GM18520 (cell line): ENCODE measurements at regions not wholly inside any gene's neighbourhood (a gene's known extent, or its start where the extent isn't known, plus 50 kb on each side); places are given as distances from the start of the nearest gene placed in this dataset.

Experiments used
- ATAC-seq: cut with Tn5 transposase; IDR thresholded peaks from one replicate; pipeline ENCODE4 v1.9.1; 2021; ENCODE audit not compliant: unreplicated experiment

DNA sequence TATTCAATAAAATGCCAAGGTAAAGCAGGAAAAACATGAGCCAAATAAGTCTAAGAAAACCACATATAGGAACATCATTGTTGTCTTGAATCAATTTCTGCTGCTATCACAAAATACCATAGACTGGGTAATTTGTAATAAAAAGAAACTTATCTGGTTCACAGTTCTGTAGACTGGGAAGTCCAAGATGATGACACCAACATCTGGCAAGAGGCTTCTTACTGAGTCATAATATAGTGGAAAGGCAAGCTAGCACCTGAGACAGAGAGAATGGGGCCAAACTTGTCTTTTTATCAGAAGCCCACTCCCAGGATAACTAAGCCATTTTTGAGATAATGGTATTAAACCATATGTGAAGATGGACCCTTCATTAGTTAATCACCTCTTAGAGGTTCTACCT lies 975.9 kb downstream of the FLRT2 start:
- no peak for ATAC-seq

DNA sequence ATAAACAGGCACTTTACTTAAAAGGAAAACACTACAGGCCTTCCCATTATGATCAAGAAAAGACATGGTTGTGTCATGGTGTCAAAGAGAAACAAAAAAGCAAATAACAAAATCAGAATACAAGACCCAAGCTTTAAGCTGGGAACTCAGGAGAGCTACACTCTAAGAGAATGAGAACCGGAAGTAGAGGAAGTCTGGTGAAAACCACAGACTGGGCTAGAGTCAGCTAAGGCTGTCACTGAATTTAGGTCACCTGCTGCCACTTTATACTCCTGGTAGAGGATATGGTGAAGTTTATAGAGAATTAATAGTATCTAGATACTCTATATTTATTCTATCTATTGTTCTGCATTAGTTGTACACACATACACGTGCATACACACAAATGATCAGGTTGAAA lies 971.7 kb downstream of the FLRT2 start:
- ATAC-seq = no peak

DNA sequence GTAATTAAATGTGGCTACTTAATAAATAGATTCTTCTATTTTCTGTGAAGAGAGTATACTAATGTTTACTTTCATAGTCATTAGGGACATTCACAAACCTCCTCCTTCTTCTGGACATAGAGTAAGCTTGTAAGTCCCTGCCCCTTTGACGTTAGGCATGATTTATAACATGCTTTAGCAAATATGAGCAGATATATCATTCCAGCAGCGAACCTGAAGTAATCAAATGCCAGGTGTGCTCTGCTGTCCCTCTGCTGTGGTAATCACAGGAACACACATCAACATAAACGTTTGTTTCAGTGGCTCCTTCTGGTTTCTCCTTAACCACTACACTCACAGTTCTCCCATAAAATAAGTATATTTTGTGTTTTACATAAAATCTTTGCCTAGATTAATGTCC lies 961.8 kb downstream of the FLRT2 start:
- ATAC-seq = no peak

DNA sequence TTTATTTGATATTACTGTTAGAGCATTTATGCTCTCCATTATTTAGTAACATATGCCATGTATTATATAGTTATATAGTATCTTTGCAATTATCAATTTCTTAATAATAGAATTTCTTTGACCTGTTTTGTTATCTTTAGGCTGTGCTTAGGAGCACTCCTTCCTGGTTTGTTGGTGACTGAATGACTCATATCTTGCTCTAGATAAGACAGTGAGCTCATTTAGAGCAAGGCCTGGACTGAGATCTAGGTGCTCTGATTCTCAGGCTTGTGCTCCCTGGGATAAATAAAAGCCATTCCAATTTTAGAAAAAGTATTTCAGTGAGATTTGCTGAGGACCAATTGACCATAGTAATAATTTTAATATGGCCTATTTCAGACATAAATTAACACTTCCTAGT lies 951.2 kb downstream of the FLRT2 start:
- ATAC-seq = no peak

DNA sequence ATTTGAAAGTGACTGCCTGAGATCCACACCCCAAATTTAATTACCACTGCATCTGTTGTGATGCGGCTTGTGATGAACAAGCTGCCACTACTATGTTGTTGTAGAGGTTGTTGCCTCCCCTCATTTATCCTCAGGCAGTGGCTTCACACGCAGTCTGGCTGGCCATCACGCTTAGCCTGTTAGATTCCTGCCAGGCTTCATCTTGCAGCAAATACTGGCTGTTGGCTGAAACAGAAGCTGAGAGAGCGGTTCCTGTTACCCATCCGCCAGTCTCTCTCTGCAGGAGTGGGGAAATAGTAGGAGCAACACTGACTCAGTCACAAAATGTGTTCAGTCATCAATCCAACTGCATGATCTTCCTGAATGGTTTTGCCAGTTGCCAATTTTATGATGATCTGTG lies 934.4 kb downstream of the FLRT2 start:
- ATAC-seq = no peak

DNA sequence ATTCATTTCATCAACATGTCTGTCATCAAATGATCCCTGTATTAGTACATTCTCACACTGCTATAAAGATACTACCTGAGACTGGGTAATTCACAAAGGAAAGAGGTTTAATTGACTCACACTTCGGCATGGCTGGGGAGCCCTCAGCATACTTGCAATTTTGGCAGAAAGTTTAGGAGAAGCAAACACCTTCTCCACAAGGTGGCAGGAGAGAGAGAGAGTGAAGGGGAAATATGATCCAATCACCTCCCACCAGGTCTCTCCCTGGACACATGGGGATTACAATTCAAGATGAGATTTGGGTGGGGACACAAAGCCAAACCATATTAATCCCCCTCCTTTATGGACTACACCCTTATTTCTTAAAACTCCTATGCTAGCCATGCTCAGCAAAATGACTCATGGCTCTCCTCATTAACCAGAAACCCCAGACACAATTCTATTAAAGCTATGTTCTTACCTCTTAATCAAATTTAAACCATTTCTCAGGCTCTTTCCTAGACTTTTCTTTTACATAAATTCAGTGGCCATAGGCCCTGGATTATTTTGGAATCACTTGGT lies 932.3 kb downstream of the FLRT2 start:
- ATAC-seq = no peak

DNA sequence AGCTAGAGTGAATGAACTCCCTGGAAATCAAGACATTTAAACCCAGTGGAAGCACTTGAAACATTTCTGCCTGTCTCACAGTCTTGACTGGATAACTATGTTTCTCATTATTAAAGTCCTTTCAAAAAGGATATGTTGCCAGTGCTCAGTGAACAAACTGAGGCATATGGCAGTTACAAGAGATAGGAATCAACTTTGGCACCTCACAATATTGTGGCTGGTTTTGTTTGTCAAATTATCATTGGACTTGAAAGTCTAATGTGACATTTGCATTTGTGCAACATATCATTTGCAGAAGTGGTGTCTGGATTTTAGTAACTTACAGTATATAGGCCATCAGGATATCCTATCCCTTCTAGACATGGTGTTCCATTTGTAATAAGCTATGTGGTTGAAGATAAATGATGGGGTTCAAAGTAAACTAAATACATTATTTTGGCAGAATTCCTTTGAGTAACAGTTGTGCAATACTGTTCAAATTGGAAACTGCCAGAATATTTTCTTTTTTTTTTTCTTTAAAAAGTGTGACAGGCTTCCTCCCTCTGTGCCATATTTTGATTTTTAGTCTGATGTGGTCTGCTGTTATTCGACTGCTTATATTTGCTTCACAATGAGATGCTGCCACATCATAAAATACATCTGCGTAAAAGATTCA lies 927.7 kb downstream of the FLRT2 start:
- ATAC-seq = no peak

DNA sequence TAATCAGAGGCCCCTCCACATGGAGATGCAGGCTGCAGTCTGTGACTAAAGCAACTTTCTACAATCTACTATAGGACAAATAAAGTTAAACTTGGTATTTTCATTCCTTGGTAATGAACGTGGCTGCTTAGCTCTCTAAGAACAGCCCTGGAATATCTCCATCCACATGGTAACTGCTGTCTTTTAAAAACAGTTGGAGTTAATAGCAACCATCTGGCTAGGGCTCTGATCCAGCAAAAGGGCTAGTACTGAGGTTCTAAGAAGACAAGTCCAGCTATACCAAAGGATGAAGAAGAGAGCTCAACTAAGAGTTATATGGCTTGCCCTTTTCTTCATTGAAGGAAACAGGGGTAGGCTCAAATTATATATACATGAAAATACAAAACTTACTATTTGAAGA lies 920.1 kb downstream of the FLRT2 start:
- ATAC-seq = no peak

DNA sequence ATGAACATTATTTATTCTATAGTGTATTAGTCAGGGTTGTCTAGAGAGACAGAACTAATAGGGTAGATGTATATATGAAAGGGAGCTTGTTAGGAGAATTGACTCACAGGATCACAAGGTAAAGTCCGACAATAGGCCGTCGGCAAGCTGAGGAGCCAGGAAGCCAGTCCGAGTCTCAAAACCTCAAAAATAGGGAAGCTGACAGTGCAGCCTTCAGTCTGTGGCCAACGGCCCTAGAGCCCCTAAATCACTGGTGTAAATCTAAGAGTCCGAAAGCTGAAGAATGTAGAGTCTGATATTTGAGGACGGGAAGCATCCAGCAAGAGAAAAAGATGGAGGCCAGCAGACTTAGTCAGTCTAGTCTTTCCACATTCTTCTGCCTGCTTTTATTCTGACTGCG lies 912.2 kb downstream of the FLRT2 start:
- ATAC-seq = no peak

DNA sequence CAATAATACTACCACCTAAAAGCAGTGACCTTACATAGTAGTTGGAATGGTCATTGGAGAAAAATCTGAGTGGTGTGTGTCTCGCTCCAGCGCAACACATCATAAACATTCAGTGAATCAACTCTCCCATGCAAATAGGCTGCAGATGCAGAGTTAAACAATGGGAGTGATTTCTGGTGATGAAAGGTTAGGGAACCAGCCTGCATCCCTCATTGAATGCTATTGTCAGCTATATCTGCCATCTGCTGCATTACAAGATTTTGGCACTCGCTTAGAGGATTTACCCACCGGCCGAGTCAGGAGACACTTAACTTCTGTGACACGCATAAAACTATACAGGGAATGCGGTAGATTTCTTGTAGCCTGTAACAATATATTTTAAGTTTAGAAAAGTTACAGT lies 900.9 kb downstream of the FLRT2 start:
- ATAC-seq = no peak

DNA sequence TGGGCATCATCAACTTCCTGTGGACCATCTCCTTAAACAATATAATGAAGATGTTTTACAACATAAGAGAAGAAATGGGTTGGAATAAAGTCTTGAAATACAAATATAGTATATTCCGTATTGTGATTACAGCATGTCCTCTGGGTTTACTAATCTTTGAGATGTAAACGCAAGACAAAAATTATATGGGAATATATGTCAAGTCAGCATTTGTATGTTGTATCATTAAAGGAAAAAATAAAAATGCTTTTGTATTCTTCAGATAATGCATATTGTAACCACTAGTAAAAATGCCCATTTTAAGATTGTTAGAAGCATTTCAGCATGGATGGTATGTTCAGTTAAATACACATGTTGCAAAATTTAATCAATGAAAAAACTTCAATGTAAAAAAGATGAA lies 893.3 kb downstream of the FLRT2 start:
- ATAC-seq = no peak

DNA sequence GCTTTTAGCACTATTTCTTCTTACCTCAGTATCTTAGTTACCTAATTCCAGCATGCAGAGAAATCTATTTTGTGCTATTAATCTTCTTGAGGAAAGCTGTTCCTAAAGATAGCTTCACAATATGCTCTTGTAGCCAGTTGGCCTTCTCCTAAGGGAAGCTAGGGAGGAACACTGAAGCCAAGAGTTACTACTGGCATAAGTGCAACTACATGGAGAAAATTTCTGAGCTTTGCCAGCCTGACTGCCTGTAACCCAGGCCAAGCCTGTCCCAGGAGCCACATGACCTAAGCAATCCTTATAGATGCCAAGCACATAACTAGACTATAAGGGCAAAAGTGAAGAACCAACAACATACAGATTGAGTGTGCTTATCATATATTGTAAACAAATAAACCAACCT lies 890.2 kb downstream of the FLRT2 start:
- ATAC-seq = no peak

DNA sequence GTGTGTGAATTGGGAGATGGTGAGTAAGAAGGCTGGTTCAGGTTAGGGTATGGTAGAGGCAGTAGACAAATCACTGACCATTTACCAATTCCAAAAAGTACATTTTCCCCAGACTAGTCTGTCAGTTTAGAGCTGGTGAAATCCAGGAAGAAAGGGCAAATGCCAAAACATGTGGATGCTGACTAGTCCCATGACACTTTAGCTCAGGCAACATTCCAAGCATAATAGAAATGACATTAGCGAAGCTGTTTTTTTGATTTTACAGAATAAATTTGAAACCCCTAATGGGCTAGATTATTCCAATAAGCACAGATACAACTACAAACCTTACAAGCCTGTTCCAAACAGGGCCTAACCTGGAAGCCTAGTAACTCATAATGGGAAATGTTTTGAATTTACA lies 884.2 kb downstream of the FLRT2 start:
- ATAC-seq = no peak

DNA sequence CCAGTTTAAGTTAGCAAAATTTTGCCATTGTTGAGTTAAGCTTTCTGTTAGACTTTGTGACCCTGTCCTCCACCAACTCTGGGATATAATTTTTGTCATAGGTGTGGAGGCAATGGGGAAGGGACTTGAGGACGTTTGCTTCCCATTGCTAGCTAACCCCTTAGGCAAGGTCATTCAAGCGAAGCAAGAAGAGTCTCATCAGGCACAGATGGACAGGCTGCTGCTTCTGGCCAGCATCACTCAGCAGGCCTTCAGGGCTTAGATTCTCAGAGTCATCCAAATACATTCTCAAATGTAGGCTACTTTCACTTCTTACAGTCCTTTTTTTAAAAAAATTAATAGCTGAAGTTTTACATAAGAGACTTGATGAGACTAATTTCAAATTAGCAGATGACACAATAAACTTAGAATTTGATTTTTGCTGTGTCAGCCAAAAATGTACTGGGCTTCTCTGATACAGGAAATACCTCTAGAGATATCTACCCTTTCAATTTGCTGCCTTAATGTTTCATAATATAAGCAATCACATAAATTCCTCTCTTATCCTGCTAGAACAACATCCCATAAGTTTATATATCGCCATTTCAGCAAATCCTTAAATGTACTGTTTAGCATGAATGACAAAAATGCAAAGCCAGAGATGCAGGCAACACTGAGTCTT lies 875.2 kb downstream of the FLRT2 start:
- ATAC-seq = no peak

DNA sequence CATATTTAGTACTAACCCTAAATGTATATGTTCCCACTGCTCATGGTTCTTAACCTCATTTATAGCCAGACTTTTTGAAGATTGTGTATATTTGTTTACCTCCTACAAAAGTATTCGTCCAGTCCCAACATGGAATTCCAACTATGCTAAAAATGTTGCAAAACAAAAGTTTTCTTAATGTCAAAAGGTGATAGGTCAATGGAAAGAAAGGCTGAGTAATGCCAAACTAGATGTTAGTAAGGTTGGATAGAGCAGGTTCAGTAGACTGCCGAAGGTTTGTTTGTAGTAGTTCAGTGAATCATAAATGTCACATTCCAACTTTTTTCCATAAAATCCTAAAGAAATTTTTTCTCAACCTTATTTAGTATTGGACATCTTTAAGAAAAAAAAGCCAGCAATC lies 874.5 kb downstream of the FLRT2 start:
- ATAC-seq = no peak

DNA sequence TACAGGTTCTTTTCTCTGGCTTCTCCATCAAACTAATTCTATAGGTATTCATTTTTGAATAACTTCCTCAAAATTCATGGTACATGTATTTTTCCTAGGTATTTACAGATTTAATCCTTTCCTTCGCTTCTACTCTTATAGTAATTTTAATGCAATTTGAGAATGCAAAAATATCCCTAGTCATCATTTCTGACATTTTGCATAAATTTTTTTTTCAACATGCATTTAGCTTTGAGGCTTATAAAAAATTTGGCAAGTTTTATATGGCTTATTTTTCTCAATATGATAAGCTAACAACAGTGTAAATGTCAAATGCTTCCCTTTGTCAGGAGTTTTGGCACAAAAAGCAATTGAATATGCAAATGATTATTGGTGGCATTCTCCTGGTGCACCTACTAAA lies 872.6 kb downstream of the FLRT2 start:
- ATAC-seq = no peak

DNA sequence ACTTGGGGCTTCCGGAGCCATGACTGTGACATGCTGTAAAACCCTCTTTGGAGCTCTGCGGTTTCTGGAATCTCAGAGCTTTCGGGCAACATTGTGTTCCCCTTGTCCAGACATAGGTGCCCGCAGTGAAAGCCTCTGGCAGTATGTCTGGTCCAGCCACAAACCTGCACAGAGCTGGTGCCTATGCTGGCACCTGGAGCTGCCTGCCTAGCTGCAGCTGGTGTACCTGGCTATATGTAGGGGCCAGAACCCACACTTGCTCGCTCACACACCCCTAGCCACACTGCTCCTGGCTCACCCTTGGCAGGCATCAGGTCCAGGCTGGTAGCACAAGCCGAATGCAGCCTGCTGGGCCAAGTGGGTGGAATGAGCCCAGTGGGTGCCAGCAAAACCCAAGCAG lies 861.1 kb downstream of the FLRT2 start:
- no peak for ATAC-seq

DNA sequence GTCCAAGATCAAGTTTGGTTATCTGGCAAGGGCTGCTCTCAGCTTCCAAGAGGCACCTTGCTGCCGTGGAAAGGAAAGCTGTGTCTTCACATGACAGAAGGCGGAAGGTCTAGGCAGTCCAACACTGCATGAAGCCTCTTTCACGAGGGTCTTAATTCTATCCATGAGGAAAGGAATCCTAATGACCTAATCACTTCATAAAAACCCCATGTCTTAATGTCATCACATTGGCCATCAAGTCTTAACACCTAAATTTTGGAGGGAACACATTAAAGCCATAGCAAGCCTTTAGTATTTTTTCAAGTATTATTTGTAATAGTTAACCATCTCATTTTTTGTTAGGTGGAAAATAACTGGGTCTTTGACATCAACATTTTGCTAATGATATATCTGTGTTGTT lies 858.3 kb downstream of the FLRT2 start:
- ATAC-seq = no peak

DNA sequence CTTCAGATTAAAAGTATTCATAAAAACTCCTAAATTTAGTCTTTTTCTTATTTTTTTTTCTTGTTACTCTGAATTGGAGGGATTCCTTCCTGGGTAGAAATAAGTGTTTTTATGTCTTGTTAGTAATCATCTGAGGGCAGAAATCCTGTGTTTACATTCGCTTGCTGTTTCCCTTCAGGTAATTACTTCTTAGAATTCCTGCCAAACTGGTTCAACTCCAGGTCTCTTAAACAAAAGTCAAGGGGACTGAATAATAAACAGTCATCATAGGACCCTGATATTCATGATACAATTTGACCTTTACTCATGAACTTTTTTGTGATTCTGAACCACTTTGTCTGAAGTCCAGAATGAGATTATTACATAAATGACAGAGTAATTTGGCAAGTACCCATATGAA lies 843.9 kb downstream of the FLRT2 start:
- ATAC-seq = no peak

DNA sequence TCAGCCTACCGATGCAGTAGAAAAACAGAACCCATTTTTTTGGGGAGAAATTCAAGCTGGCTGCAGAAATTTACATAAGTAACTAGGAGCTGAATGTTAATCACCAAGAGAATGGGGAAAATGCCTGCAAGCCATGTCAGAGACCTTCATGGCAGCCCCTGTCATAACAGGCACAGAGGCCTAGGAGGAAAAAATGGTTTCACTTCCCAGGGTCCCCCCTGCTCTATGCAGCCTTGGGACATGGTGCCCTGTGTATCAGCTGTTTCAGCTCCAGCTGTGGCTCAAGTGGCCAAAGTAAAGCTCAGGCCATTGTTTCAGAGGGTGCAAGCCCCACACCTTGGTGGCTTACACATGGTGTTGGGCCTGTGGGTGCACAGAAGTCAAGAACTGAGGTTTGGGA lies 842.5 kb downstream of the FLRT2 start:
- ATAC-seq = no peak

DNA sequence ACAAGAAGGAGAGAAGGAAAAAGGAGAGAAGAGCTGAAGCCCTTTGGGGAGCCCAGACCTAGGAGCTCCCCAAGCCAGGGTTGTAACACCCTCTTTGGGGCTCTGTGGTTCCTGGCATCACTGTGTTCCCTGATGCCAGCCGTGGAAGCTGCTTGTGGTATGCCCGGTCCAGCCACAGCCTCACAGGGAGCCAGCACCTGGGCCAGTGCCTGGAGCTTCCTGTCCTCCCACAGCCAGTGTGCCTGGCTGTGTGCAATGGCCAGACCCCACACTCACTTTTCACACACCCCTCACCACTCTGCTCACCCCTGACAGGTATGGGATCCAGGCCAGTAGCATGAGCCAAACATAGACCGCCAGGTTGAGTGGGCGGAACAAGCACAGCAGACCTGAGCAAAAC lies 834.7 kb downstream of the FLRT2 start:
- no peak for ATAC-seq

DNA sequence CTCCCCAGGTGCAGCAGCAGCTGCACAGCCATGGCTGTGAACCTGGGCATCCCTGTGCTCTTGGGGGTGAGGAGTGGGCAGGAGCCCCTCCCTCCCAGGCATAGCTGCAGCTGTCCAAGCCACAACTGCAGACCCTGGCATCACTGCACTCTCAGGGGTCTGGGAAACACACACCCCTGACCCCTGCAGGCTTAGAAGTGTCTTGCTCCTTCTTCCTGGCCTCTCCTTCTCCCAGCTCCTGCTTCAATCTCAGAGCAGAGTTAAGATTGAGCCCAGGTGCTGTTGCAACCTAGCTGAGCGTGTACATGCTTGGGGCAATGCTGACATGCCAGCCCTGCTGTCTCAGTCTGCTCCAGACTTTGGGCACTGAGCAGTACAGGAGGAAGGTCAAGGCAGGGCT lies 833.6 kb downstream of the FLRT2 start:
- no peak for ATAC-seq

DNA sequence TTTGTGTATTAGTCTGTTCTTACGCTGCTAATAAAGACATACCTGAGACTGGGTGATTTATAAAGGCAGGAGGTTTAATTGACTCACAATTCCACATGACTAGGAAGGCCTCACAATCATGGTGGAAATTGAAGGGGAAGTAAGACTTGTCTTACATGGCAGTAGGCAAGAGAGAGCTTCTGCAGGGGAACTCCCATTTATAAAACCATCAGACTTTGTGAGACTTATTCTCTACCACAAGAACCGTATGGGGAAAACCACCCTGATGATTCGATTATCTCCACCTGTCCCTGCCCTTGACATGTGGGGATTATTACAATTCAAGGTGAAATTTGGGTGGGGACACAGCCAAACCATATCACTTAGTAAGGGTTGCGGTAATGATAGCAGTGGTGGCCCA lies 833.1 kb downstream of the FLRT2 start:
- ATAC-seq = no peak
